ENCODE measurements at regions not wholly inside any gene's neighbourhood (a gene's known extent, or its start where the extent isn't known, plus 50 kb on each side); places are given as distances from the start of the nearest gene placed in this dataset.

- DNase-seq (ENCODE audit: insufficient read length, low spot score) (no peak), FAIRE-seq (no peak)
- TF ChIP-seq, protein P1, sequence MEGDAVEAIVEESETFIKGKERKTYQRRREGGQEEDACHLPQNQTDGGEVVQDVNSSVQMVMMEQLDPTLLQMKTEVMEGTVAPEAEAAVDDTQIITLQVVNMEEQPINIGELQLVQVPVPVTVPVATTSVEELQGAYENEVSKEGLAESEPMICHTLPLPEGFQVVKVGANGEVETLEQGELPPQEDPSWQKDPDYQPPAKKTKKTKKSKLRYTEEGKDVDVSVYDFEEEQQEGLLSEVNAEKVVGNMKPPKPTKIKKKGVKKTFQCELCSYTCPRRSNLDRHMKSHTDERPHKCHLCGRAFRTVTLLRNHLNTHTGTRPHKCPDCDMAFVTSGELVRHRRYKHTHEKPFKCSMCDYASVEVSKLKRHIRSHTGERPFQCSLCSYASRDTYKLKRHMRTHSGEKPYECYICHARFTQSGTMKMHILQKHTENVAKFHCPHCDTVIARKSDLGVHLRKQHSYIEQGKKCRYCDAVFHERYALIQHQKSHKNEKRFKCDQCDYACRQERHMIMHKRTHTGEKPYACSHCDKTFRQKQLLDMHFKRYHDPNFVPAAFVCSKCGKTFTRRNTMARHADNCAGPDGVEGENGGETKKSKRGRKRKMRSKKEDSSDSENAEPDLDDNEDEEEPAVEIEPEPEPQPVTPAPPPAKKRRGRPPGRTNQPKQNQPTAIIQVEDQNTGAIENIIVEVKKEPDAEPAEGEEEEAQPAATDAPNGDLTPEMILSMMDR (IDR thresholded peaks at IDR 0.05; ENCODE audit: insufficient read depth, missing control alignments) = no peak
Observed at GRCh38 chr2:120448961-120449810, 103.2 kb downstream of the INHBB start.

DNA sequence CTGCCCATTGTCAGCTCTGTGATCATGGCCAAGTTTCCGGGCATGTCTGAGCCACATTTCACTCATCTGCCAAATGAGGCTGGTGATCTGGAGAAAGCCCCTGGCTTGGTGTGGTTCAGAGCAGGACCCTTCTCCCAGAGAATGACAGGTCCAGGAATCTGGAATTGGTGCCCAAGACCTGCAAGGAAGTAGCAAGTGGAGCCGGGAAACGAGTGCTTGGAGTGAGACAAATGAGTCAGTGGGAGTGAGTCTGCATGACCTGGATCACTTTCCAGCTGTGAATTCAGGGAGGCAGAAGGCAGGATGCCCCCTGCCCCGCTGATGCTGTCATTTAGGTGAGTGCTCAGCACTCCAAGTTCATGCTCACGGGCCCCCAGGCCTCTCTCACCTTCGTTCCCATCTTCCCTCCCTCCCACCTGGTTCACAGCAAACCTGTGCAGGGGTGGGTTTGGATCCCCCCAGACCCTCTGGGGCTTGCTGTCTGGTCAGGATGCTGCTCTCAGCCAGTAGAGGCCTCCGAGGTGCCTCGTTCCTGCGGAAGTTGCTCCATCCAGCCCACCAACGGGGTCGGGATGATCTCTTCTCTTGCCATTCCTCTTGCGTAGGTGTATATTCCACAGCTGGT is 104.4 kb downstream of the INHBB start:
- no peak for FAIRE-seq
- no peak for DNase-seq (ENCODE audit: insufficient read length, low spot score)

GRCh38 chr2:120451334-120451733 is 105.4 kb downstream of the INHBB start:
- FAIRE-seq (no peak), DNase-seq (ENCODE audit: insufficient read length, low spot score) (no peak)
- TF ChIP-seq, protein P1 (IDR thresholded peaks at IDR 0.05; ENCODE audit: insufficient read depth, missing control alignments) = no peak

More for the DNA sequence above, 104.4 kb downstream of the INHBB start:
- TF ChIP-seq, protein P1 (IDR thresholded peaks at IDR 0.05; ENCODE audit: insufficient read depth, missing control alignments) = no peak

GRCh38 chr2:120452131-120452530 is 106.2 kb downstream of the INHBB start:
- FAIRE-seq = no peak
- TF ChIP-seq, protein P1 (IDR thresholded peaks at IDR 0.05; ENCODE audit: insufficient read depth, missing control alignments) = no peak
- DNase-seq (ENCODE audit: insufficient read length, low spot score) = no peak

GRCh38 chr2:120452945-120453634 is 107.2 kb downstream of the INHBB start:
- TF ChIP-seq, protein P1 (IDR thresholded peaks at IDR 0.05; ENCODE audit: insufficient read depth, missing control alignments) = no peak
- DNase-seq (ENCODE audit: insufficient read length, low spot score) (no peak), FAIRE-seq (no peak)

- TF ChIP-seq, protein P1 (IDR thresholded peaks at IDR 0.05; ENCODE audit: insufficient read depth, missing control alignments) = no peak
- FAIRE-seq (no peak), DNase-seq (ENCODE audit: insufficient read length, low spot score) (no peak)
Observed at GRCh38 chr2:120453635-120453998, 107.7 kb downstream of the INHBB start.
